ENCODE measurements at regions not wholly inside any gene's neighbourhood (a gene's known extent, or its start where the extent isn't known, plus 50 kb on each side); places are given as distances from the start of the nearest gene placed in this dataset.
"Not testable (repeated sequence)": the region's sequence is repeated elsewhere in the genome, so short reads cannot be mapped to it uniquely, and the experiment has no call there.

DNA sequence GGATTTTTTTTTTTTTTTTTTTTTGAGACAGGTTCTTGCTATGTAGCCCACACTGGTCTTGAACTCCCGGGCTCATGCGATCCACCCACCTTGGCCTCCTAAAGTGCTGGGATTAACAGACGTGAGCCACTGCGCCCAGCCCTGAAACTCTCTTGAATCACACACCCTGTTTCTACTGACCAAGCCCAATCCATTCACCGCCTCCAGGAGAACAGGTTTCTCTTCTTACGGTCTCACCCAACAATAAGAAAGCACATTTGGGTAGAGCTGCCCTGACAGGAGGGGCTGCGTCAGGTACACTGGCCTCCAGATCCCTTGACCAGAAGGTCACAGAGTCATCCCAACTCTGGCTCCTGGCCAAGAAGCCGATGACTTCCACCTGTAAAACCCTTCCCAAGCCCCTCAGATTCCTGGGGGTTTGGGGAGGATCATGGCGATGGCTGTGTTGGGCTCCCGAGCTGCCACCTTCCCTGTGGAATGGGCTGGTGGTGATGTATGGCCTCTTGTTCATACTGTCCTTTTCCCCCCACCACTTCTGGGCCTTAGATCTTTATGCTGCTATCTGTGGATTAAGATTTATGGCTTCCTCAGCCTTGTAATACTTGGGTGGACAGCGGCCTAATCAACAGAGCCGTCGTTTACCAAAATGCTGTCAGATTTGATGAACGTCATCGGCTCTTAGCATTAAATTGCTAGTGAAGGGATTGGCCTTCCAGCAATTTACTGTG, 89.1 kb downstream of the KATNIP start:
- no peak for DNase-seq (ENCODE audit: low read depth in 3 of 3)

- DNase-seq (ENCODE audit: low read depth in 3 of 3), result peak in 1 of 3 experiments; percentile 15
Measured at GRCh38 chr16:27639561-27640276, 89.8 kb downstream of the KATNIP start.

GRCh38 chr16:27640277-27640600, 90.3 kb downstream of the KATNIP start:
- DNase-seq (ENCODE audit: low read depth in 3 of 3), result no peak

GRCh38 chr16:27641260-27641659, 91.3 kb downstream of the KATNIP start:
- no peak for DNase-seq (ENCODE audit: low read depth in 3 of 3)

- not testable (repeated sequence) for DNase-seq (ENCODE audit: low read depth in 3 of 3)
Measured at GRCh38 chr16:27641734-27642415, 91.9 kb downstream of the KATNIP start.

DNA sequence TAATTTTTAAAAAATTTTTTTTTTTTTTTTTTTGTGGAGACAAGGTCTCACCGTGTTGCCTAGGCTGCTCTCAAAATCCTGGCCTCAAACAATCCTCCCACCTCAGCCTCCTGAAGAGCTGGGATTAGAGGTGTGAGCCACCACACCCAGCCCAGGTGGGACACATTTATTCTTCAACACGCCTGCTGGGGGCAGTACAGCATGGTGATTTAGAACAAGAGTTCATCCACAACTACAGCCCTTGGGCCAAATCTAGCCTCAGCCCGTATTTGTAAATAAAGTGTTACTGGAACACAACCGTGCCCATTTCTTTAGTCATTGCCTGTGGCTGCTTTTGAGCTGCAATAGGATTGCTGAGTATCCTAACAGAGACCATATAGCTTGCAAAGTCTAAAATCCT, 92.8 kb downstream of the KATNIP start:
- DNase-seq (ENCODE audit: low read depth in 3 of 3), result no peak

- no peak for DNase-seq (ENCODE audit: low read depth in 3 of 3)
Measured at GRCh38 chr16:27644165-27644564, 94.2 kb downstream of the KATNIP start.

DNA sequence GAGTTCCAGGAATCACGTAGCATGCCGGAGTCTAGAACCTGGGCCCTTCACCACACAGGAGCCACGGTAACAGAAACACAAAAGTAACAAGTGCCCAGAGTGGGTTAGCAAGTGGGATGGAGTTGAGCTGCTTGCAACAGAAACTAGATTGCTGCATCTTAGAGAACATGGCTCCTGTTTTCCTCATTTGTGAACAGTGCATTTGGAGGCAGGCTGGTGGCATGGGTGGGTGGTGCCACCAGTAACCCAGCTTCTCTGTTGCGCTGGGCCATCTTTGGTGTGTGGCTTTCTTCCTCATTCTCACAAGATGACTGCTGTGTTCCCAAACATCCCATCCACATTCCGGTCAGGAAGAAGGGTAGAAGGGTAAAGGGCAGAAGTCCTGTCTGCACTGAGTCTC, 95.5 kb downstream of the KATNIP start:
- no peak for DNase-seq (ENCODE audit: low read depth in 3 of 3)

GRCh38 chr16:27646806-27647205, 96.9 kb downstream of the KATNIP start:
- no peak for DNase-seq (ENCODE audit: low read depth in 3 of 3)

DNA sequence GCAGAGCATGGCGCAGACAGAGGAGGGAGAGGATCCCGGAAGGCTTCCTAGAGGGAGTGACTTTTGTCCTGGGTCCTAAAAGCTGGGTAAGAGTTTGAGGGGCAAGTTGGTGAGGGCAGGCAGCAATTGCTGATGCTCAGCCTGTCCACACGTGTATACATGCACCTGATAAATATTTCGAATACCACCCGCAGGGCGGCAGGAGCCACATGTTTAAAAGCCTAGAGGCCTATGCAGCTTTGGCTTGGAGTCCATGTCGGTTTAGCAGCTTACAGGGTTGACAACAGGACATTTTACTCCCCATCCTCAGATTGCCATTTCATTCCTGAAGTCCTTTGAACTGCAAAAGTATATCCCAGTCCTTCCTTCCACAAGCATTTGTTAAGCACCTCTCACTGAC, 99.1 kb downstream of the KATNIP start:
- no peak for DNase-seq (ENCODE audit: low read depth in 3 of 3)

GRCh38 chr16:27650073-27650701, 100.2 kb downstream of the KATNIP start:
- no peak for DNase-seq (ENCODE audit: low read depth in 3 of 3)

- DNase-seq (ENCODE audit: low read depth in 3 of 3), result no peak
Measured at GRCh38 chr16:27651301-27651700, 101.4 kb downstream of the KATNIP start.

GRCh38 chr16:27657811-27658210, 107.9 kb downstream of the KATNIP start:
- DNase-seq (ENCODE audit: low read depth in 3 of 3), result no peak

DNA sequence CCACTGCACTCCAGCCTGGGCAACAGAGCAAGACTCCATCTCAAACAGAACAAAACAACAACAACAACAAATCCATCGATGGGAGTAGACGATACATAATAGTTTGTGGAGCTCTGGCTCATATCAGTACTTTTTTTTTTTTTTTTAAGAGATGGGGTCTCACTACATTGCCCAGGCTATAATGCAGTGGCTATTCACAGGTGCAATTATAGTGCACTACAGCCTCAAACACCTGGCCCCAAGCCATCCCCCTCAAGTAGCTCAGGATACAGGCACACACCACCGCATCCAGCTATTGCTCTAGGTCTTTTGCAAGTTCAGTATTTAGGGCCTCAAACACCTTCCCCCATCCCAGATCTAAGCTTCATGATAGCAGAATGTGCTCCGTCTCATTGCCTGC, 110.6 kb downstream of the KATNIP start:
- DNase-seq (ENCODE audit: low read depth in 3 of 3), result no peak

GRCh38 chr16:27663235-27663634, 113.3 kb downstream of the KATNIP start:
- not testable (repeated sequence) for DNase-seq (ENCODE audit: low read depth in 3 of 3)

DNA sequence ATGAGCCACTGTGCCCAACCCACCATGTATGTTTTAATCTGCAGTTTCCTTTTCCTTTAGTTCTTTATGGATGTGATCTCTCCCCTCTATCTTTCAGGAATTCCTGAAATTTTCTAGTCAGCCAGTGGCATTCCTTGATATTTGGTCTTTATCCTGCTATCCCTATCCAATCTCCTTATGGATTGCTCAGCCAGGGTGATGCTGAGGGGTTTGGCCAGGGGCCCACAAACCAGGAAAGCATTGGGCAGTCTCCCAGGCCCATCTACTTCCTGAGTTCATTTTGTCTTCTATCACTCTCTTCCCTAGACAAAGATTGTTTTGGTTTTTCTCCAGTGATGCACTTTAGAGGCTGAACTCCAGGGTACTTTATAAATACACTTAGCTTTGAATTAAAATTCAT, 115.9 kb downstream of the KATNIP start:
- no peak for DNase-seq (ENCODE audit: low read depth in 3 of 3)

- no peak for DNase-seq (ENCODE audit: low read depth in 3 of 3)
Measured at GRCh38 chr16:27670071-27670810, 120.3 kb downstream of the KATNIP start.

DNA sequence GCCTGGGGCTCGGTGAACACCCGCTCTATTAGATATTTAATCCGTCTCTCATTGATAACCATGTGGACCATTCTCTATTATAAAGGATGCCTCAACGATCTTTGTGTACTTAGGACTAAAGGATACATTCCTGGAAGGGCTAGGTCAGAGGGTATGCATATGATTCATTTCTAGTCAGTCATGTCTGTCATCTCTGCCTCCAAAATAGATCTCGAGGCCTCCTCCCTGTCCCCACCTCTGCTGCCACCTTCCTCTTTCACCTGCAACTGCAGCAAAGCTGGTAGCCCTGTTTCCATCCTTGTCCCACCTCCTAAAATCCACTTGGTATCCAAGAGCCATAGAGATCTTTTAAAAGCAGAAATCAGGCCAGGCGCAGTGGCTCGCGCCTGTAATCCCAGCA, 121.5 kb downstream of the KATNIP start:
- no peak for DNase-seq (ENCODE audit: low read depth in 3 of 3)

DNA sequence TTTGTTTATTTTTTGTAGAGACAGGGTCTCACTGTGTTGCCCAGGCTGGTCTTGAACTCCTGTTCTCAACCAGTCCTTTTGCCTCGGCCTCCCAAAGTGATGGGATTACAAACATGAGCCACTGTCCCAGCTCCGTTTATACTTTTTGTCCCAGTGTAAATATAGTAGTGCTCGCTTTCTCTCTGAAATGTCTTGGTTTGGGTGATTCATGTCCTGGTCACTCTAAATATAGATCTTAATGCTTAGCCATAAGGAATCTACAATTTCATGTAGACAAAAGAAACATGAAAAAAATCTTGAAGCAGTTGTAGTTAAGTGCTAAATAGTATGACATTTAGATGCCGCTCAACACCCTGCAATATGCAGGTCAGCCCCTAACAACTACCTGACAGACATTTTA, 126.9 kb downstream of the KATNIP start:
- no peak for DNase-seq (ENCODE audit: low read depth in 3 of 3)

DNA sequence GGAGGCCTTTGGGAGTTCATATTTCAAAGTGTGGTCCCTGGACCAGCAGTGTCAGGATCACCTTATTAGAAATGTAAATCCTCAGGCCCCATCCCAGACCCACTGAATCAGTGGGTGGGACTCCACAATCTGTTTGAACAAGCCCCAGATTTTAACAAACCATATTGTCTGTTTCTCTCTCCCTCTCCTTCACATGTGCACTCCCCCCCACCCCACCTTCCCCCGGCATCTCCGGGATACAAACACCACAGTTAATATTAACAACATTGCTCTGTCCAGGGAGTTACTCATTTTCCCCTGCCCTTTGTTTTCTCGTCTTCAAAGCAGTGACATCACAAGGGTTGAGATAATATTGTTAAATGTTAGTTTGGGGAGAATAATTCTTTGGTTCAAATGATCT, 127.3 kb downstream of the KATNIP start:
- no peak for DNase-seq (ENCODE audit: low read depth in 3 of 3)

DNA sequence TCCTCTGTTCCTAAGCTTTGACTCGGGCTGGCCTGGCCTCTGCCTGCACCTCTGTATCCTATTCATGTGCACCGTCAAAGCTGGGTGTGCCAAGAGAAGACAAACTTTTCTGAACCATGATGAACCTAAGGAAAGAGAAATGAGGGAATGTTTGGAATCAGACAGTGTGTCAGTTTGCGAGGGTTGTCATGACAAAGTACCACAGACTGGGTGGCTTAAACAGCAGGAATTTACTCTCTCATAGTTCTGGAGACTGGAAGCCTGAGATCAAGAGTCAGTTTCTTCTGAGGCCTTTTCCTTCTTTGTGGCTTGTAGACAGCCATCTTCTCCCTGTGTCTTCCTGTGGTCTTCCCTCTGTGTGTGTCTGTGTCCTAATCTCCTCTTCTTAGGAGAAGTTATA, 129.0 kb downstream of the KATNIP start:
- no peak for DNase-seq (ENCODE audit: low read depth in 3 of 3)

- DNase-seq (ENCODE audit: low read depth in 3 of 3), result no peak
Measured at GRCh38 chr16:27679899-27680298, 130.0 kb downstream of the KATNIP start.
